ENCODE measurements at regions not wholly inside any gene's neighbourhood (a gene's known extent, or its start where the extent isn't known, plus 50 kb on each side); places are given as distances from the start of the nearest gene placed in this dataset.

DNA sequence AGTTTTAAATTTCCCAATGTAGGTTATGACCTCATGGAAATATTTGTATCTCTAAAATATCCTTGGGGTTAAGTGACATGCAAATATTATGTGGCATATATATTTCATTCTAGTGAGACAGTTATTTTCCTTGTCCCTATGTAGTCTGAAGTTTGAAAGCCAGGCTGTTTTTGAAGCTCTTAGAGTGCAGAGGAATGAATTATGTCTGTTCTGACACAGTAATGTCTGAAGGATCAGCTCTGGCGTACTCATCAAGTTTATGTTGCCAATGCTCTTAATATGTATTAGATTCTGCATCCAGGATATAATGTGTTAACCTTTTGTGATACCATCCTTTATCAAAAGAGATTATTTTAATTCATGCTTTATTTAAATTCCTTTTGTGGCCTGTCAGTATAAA is 355.8 kb downstream of the PCDH7 start:
- DNase-seq (ENCODE audit: low read depth in 4 of 6, low spot score in 6 of 6), result no peak
- Histone ChIP-seq H3K36me3 (ENCODE audit: control insufficient read depth, insufficient read depth, low read length) (no peaks in the 10 kb centered on the region), H3K4me1 (ENCODE audit: control insufficient read depth, insufficient read depth, low read length) (no peaks in the 10 kb centered on the region), H3K27ac (ENCODE audit: low read depth, low read length) (no peak overlapping the region), H3K4me3 (ENCODE audit: low read depth, low read length) (no peak overlapping the region), H3K27me3 (ENCODE audit: control insufficient read depth, insufficient read depth, low read length) (no peaks in the 10 kb centered on the region), H3K9me3 (ENCODE audit: control insufficient read depth, insufficient read depth, low read length) (no peaks in the 10 kb centered on the region)
- WGBS (ENCODE audit: insufficient coverage), result no CpG with 5 or more reads among the region's 1 CpG

- WGBS (ENCODE audit: insufficient coverage), result no CpG with 5 or more reads among the region's 1 CpG
- H3K4me1 ChIP-seq (ENCODE audit: control insufficient read depth, insufficient read depth, low read length), result no peaks in the 10 kb centered on the region
- no peaks in the 10 kb centered on the region for H3K9me3 ChIP-seq (ENCODE audit: control insufficient read depth, insufficient read depth, low read length)
- H3K27ac ChIP-seq (ENCODE audit: low read depth, low read length), result no peak overlapping the region
- no peaks in the 10 kb centered on the region for H3K27me3 ChIP-seq (ENCODE audit: control insufficient read depth, insufficient read depth, low read length)
- H3K36me3 ChIP-seq (ENCODE audit: control insufficient read depth, insufficient read depth, low read length), result no peaks in the 10 kb centered on the region
- no peak for DNase-seq (ENCODE audit: low read depth in 4 of 6, low spot score in 6 of 6)
- H3K4me3 ChIP-seq (ENCODE audit: low read depth, low read length), result no peak overlapping the region
Observed at GRCh38 chr4:31078661-31079060, 358.5 kb downstream of the PCDH7 start.

- no peaks in the 10 kb centered on the region for H3K27me3 ChIP-seq (ENCODE audit: control insufficient read depth, insufficient read depth, low read length)
- H3K9me3 ChIP-seq (ENCODE audit: control insufficient read depth, insufficient read depth, low read length), result no peaks in the 10 kb centered on the region
- H3K4me1 ChIP-seq (ENCODE audit: control insufficient read depth, insufficient read depth, low read length), result no peaks in the 10 kb centered on the region
- no peak for DNase-seq (ENCODE audit: low read depth in 4 of 6, low spot score in 6 of 6)
- no peak overlapping the region for H3K27ac ChIP-seq (ENCODE audit: low read depth, low read length)
- no peaks in the 10 kb centered on the region for H3K36me3 ChIP-seq (ENCODE audit: control insufficient read depth, insufficient read depth, low read length)
- WGBS (ENCODE audit: insufficient coverage), result no CpG with 5 or more reads among the region's 3 CpGs
- no peak overlapping the region for H3K4me3 ChIP-seq (ENCODE audit: low read depth, low read length)
Observed at GRCh38 chr4:31080887-31081286, 360.7 kb downstream of the PCDH7 start.

DNA sequence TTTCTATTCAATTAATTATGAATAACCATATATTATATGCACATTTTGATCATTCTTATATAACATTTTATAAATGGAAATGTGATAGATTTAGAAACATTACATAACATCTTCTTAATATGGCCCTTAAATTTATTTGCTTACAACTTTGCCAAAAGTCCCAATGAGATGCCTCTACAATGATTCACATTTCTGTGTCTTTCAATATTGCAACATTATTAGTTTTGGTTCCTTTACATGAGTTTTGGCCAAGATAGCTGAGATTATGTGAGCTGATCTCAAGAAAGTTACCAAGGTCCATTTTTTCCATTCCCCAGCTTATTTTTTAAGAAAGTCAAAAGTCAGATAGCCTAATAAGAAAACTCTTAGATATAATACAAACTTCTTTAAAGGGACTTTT is 361.2 kb downstream of the PCDH7 start:
- DNase-seq (ENCODE audit: low read depth in 4 of 6, low spot score in 6 of 6), result no peak
- no peaks in the 10 kb centered on the region for H3K36me3 ChIP-seq (ENCODE audit: control insufficient read depth, insufficient read depth, low read length)
- no peaks in the 10 kb centered on the region for H3K9me3 ChIP-seq (ENCODE audit: control insufficient read depth, insufficient read depth, low read length)
- no peaks in the 10 kb centered on the region for H3K4me1 ChIP-seq (ENCODE audit: control insufficient read depth, insufficient read depth, low read length)
- no peak overlapping the region for H3K4me3 ChIP-seq (ENCODE audit: low read depth, low read length)
- H3K27ac ChIP-seq (ENCODE audit: low read depth, low read length), result no peak overlapping the region
- H3K27me3 ChIP-seq (ENCODE audit: control insufficient read depth, insufficient read depth, low read length), result no peaks in the 10 kb centered on the region

GRCh38 chr4:31083456-31083855 is 363.3 kb downstream of the PCDH7 start:
- no peak overlapping the region for H3K27ac ChIP-seq (ENCODE audit: low read depth, low read length)
- no peak overlapping the region for H3K4me3 ChIP-seq (ENCODE audit: low read depth, low read length)
- H3K27me3 ChIP-seq (ENCODE audit: control insufficient read depth, insufficient read depth, low read length), result no peaks in the 10 kb centered on the region
- H3K9me3 ChIP-seq (ENCODE audit: control insufficient read depth, insufficient read depth, low read length), result no peaks in the 10 kb centered on the region
- no peak for DNase-seq (ENCODE audit: low read depth in 4 of 6, low spot score in 6 of 6)
- no peaks in the 10 kb centered on the region for H3K4me1 ChIP-seq (ENCODE audit: control insufficient read depth, insufficient read depth, low read length)
- no CpG with 5 or more reads among the region's 3 CpGs for WGBS (ENCODE audit: insufficient coverage)
- no peaks in the 10 kb centered on the region for H3K36me3 ChIP-seq (ENCODE audit: control insufficient read depth, insufficient read depth, low read length)

GRCh38 chr4:31084806-31085416 is 364.7 kb downstream of the PCDH7 start:
- no peaks in the 10 kb centered on the region for H3K4me1 ChIP-seq (ENCODE audit: control insufficient read depth, insufficient read depth, low read length)
- DNase-seq (ENCODE audit: low read depth in 4 of 6, low spot score in 6 of 6), result no peak
- WGBS (ENCODE audit: insufficient coverage), result 92% methylated on average over 7 of the region's 9 CpGs
- H3K27ac ChIP-seq (ENCODE audit: low read depth, low read length), result no peak overlapping the region
- H3K4me3 ChIP-seq (ENCODE audit: low read depth, low read length), result no peak overlapping the region
- no peaks in the 10 kb centered on the region for H3K36me3 ChIP-seq (ENCODE audit: control insufficient read depth, insufficient read depth, low read length)
- H3K9me3 ChIP-seq (ENCODE audit: control insufficient read depth, insufficient read depth, low read length), result no peaks in the 10 kb centered on the region
- no peaks in the 10 kb centered on the region for H3K27me3 ChIP-seq (ENCODE audit: control insufficient read depth, insufficient read depth, low read length)

GRCh38 chr4:31085689-31086088 is 365.5 kb downstream of the PCDH7 start:
- no peak for DNase-seq (ENCODE audit: low read depth in 4 of 6, low spot score in 6 of 6)

DNA sequence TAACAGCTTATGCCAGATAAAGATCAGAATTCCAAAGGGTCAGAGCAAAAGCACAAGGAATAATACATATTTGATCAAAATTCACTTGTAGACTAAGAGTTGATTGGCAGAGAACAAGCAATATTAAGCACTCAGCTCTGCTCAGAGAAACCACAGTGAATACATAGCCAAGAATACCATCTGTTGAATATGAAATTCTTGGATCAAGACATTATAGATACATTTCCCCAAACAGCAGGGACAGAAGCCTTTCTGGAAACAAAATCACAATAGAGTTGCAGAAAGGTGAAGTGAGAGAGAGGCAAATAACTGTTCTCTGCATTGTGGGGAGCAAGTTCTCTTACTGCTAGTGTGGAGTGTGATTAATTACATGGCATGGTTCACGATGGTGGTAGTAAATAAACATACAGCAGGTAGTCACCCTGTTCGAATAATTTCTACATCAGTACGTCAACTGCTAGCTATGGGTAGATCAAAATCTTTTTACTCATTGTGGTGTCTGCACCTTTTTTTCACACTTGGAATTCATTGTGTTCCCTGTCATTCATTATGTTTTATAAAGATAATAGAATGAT is 366.7 kb downstream of the PCDH7 start:
- DNase-seq (ENCODE audit: low read depth in 4 of 6, low spot score in 6 of 6), result peak in 2 of 6 donors; percentile 31 to 72
- no peaks in the 10 kb centered on the region for H3K4me1 ChIP-seq (ENCODE audit: control insufficient read depth, insufficient read depth, low read length)
- WGBS (ENCODE audit: insufficient coverage), result no CpG with 5 or more reads among the region's 3 CpGs
- H3K4me3 ChIP-seq (ENCODE audit: low read depth, low read length), result no peak overlapping the region
- H3K36me3 ChIP-seq (ENCODE audit: control insufficient read depth, insufficient read depth, low read length), result no peaks in the 10 kb centered on the region
- no peaks in the 10 kb centered on the region for H3K9me3 ChIP-seq (ENCODE audit: control insufficient read depth, insufficient read depth, low read length)
- H3K27ac ChIP-seq (ENCODE audit: low read depth, low read length), result no peak overlapping the region
- no peaks in the 10 kb centered on the region for H3K27me3 ChIP-seq (ENCODE audit: control insufficient read depth, insufficient read depth, low read length)

More at GRCh38 chr4:31085689-31086088, 365.5 kb downstream of the PCDH7 start:
- Histone ChIP-seq H3K9me3 (ENCODE audit: control insufficient read depth, insufficient read depth, low read length) (no peaks in the 10 kb centered on the region), H3K27me3 (ENCODE audit: control insufficient read depth, insufficient read depth, low read length) (no peaks in the 10 kb centered on the region), H3K4me1 (ENCODE audit: control insufficient read depth, insufficient read depth, low read length) (no peaks in the 10 kb centered on the region), H3K36me3 (ENCODE audit: control insufficient read depth, insufficient read depth, low read length) (no peaks in the 10 kb centered on the region), H3K27ac (ENCODE audit: low read depth, low read length) (no peak overlapping the region), H3K4me3 (ENCODE audit: low read depth, low read length) (no peak overlapping the region)

- Histone ChIP-seq H3K9me3 (ENCODE audit: control insufficient read depth, insufficient read depth, low read length) (no peaks in the 10 kb centered on the region), H3K36me3 (ENCODE audit: control insufficient read depth, insufficient read depth, low read length) (no peaks in the 10 kb centered on the region), H3K4me3 (ENCODE audit: low read depth, low read length) (no peak overlapping the region), H3K27me3 (ENCODE audit: control insufficient read depth, insufficient read depth, low read length) (no peaks in the 10 kb centered on the region), H3K4me1 (ENCODE audit: control insufficient read depth, insufficient read depth, low read length) (no peaks in the 10 kb centered on the region), H3K27ac (ENCODE audit: low read depth, low read length) (no peak overlapping the region)
- WGBS (ENCODE audit: insufficient coverage), result no CpG with 5 or more reads among the region's 3 CpGs
- no peak for DNase-seq (ENCODE audit: low read depth in 4 of 6, low spot score in 6 of 6)
Observed at GRCh38 chr4:31088600-31089230, 368.5 kb downstream of the PCDH7 start.

DNA sequence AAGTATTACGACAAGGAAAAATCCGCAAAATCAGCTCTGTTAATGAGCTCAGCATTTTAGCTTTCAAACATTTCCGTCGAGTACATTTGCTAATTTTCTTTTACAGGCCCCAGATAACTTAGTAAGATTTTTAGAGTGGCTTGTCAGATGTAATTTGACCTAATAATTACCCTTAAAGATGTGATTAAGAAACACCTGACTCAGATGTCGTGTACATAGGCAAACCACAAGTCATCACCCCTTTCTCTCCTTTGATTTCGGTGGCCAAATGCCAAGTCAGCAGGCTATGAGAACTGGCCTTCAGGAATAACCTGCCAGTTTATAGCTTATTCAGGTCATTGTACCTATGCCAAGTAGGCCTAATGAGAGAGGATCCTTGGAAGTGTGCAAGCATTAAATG is 369.6 kb downstream of the PCDH7 start:
- WGBS (ENCODE audit: insufficient coverage), result 20% methylated on average over 1 of the region's 6 CpGs
- Histone ChIP-seq H3K4me1 (ENCODE audit: control insufficient read depth, insufficient read depth, low read length) (no peaks in the 10 kb centered on the region), H3K9me3 (ENCODE audit: control insufficient read depth, insufficient read depth, low read length) (no peaks in the 10 kb centered on the region), H3K27ac (ENCODE audit: low read depth, low read length) (no peak overlapping the region), H3K27me3 (ENCODE audit: control insufficient read depth, insufficient read depth, low read length) (no peaks in the 10 kb centered on the region), H3K36me3 (ENCODE audit: control insufficient read depth, insufficient read depth, low read length) (no peaks in the 10 kb centered on the region), H3K4me3 (ENCODE audit: low read depth, low read length) (no peak overlapping the region)
- peak in 1 of 6 donors; percentile 29 for DNase-seq (ENCODE audit: low read depth in 4 of 6, low spot score in 6 of 6)
